Prostate gland (tissue), 2 donors: ENCODE measurements at regions not wholly inside any gene's neighbourhood (a gene's known extent, or its start where the extent isn't known, plus 50 kb on each side); places are given as distances from the start of the nearest gene placed in this dataset.

Source experiments
- DNase-seq: peaks from one replicate; pipeline ENCODE4 v3.0.0-alpha.2; 2019; ENCODE audit warnings: low spot score
- H3K27ac ChIP-seq, 2 donors: fragments of 200-600 bp; sonication (generic); 2 replicates each; pipeline ENCODE4 v1.5.1; 2017 to 2019
- H3K27me3 ChIP-seq: fragments of 200-600 bp; sonication (generic); replicated peaks from 2 replicates; pipeline ENCODE4 v1.5.1; 2019; ENCODE audit not compliant: insufficient read depth
- H3K36me3 ChIP-seq, 2 donors: fragments of 200-600 bp; sonication (generic); 1 replicate in 1 of 2; 2 replicates in 1 of 2; pipeline versions ENCODE4 v1.5.1 to v1.8.1; 2017 to 2019
- H3K4me1 ChIP-seq: fragments of 200-600 bp; sonication (generic); replicated peaks from 2 replicates; pipeline ENCODE4 v1.5.1; 2019
- H3K4me3 ChIP-seq, 2 donors: fragments of 200-600 bp; sonication (generic); 2 replicates each; pipeline ENCODE4 v1.5.1; 2017 to 2019
- H3K9me3 ChIP-seq: fragments of 200-600 bp; sonication (generic); 2 replicates; pipeline ENCODE4 v1.5.1; 2017
- CTCF ChIP-seq, 4 experiments: fragments of 200-600 bp in 2 of 4; fragments of 450-650 bp in 2 of 4; sonication (generic) in 2 of 4; IDR thresholded peaks; 1 replicate in 3 of 4; 2 replicates in 1 of 4; pipeline ENCODE4 v1.5.1; 2016 to 2019; ENCODE audit warnings: antibody characterized with exemption in 4 of 4, mild to moderate bottlenecking in 2 of 4, moderate library complexity in 2 of 4
- POLR2A ChIP-seq: fragments of 450-650 bp; IDR thresholded peaks from one replicate; pipeline ENCODE4 v1.6.1; 2016; ENCODE audit warnings: antibody characterized with exemption, mild to moderate bottlenecking
- POLR2AphosphoS5 ChIP-seq: sonication (generic); formaldehyde crosslinking; IDR thresholded peaks from one replicate; pipeline ENCODE4 v1.6.1; 2017; ENCODE audit warnings: antibody characterized with exemption
- WGBS: methylation state at CpG from one replicate; pipeline ENCODE4 v1.1.5; 2018; 5-methylcytosine and 5-hydroxymethylcytosine counted together
- intact Hi-C: fragments of 100-400 bp; cut with DNase I; formaldehyde crosslinking; loops from one replicate; pipeline ENCODE4 v1.14.2; 2022

- Histone ChIP-seq H3K4me3 (no peak overlapping the region), H3K27me3 (no peaks in the 10 kb centered on the region), H3K27ac (no peak overlapping the region), H3K36me3 (no peaks in the 10 kb centered on the region), H3K4me1 (no peaks in the 10 kb centered on the region), H3K9me3 (no peaks in the 10 kb centered on the region)
- 49% methylated on average over 3 of the region's 3 CpGs for WGBS
- no peak for DNase-seq
- TF ChIP-seq POLR2A (no peak), POLR2AphosphoS5 (no peak), CTCF (IDR thresholded peaks at IDR 0.05) (no peak)
- intact Hi-C loops = no loop called here
Measured at GRCh38 chr2:51710222-51710621, 678.3 kb upstream of the NRXN1 start.

GRCh38 chr2:51707625-51708024 lies 675.7 kb upstream of the NRXN1 start:
- Histone ChIP-seq H3K4me3 (no peak overlapping the region), H3K27ac (no peak overlapping the region), H3K27me3 (no peaks in the 10 kb centered on the region), H3K36me3 (no peaks in the 10 kb centered on the region), H3K4me1 (no peaks in the 10 kb centered on the region), H3K9me3 (no peaks in the 10 kb centered on the region)
- TF ChIP-seq POLR2AphosphoS5 (no peak), POLR2A (no peak), CTCF (IDR thresholded peaks at IDR 0.05) (no peak)
- 90% methylated on average over 3 of the region's 3 CpGs for WGBS
- intact Hi-C loops = no loop called here
- no peak for DNase-seq

- Histone ChIP-seq H3K4me1 (no peaks in the 10 kb centered on the region), H3K27me3 (no peaks in the 10 kb centered on the region), H3K4me3 (no peak overlapping the region), H3K27ac (no peak overlapping the region), H3K9me3 (no peaks in the 10 kb centered on the region), H3K36me3 (no peaks in the 10 kb centered on the region)
- TF ChIP-seq CTCF (IDR thresholded peaks at IDR 0.05) (no peak), POLR2AphosphoS5 (no peak), POLR2A (no peak)
- no peak for DNase-seq
- 50% methylated on average over 3 of the region's 3 CpGs for WGBS
- intact Hi-C loops = no loop called here
Measured at GRCh38 chr2:51706220-51706619, 674.3 kb upstream of the NRXN1 start.

- Histone ChIP-seq H3K4me3 (no peak overlapping the region), H3K36me3 (no peaks in the 10 kb centered on the region), H3K9me3 (no peaks in the 10 kb centered on the region), H3K4me1 (no peaks in the 10 kb centered on the region), H3K27me3 (no peaks in the 10 kb centered on the region), H3K27ac (no peak overlapping the region)
- intact Hi-C loops = no loop called here
- TF ChIP-seq CTCF (IDR thresholded peaks at IDR 0.05) (no peak), POLR2AphosphoS5 (no peak), POLR2A (no peak)
- WGBS = 71% methylated on average over 1 of the region's 1 CpG
- no peak for DNase-seq
Measured at GRCh38 chr2:51705417-51705816, 673.5 kb upstream of the NRXN1 start.

- Histone ChIP-seq H3K27me3 (no peaks in the 10 kb centered on the region), H3K9me3 (no peaks in the 10 kb centered on the region), H3K4me3 (no peak overlapping the region), H3K27ac (no peak overlapping the region), H3K4me1 (no peaks in the 10 kb centered on the region), H3K36me3 (no peaks in the 10 kb centered on the region)
- 79% methylated on average over 3 of the region's 3 CpGs for WGBS
- DNase-seq = no peak
- TF ChIP-seq POLR2A (no peak), POLR2AphosphoS5 (no peak), CTCF (IDR thresholded peaks at IDR 0.05) (no peak)
- intact Hi-C loops = no loop called here
Measured at GRCh38 chr2:51698021-51698420, 666.1 kb upstream of the NRXN1 start.
